ENCODE measurements at regions not wholly inside any gene's neighbourhood (a gene's known extent, or its start where the extent isn't known, plus 50 kb on each side); places are given as distances from the start of the nearest gene placed in this dataset.

DNA sequence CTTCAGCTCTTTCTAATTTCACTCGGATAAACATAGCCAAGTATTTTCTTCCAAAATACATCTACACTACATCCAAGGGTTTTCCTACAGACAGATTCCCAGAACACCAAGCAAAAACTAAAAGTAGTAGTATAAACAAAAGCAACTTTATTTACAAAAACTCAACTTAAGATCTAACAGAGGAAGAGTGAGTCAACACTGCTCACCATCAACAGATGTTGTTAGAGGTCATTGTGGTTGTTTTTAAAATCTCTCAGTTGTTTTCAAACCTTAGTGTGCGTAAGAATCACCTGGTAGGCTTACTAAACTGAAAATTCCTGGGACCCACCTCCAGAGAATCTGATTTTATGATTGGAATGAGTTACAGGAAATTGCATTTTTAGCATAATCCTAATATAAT, 631.7 kb upstream of the SGCG start:
- TF ChIP-seq, protein P1, sequence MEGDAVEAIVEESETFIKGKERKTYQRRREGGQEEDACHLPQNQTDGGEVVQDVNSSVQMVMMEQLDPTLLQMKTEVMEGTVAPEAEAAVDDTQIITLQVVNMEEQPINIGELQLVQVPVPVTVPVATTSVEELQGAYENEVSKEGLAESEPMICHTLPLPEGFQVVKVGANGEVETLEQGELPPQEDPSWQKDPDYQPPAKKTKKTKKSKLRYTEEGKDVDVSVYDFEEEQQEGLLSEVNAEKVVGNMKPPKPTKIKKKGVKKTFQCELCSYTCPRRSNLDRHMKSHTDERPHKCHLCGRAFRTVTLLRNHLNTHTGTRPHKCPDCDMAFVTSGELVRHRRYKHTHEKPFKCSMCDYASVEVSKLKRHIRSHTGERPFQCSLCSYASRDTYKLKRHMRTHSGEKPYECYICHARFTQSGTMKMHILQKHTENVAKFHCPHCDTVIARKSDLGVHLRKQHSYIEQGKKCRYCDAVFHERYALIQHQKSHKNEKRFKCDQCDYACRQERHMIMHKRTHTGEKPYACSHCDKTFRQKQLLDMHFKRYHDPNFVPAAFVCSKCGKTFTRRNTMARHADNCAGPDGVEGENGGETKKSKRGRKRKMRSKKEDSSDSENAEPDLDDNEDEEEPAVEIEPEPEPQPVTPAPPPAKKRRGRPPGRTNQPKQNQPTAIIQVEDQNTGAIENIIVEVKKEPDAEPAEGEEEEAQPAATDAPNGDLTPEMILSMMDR (IDR thresholded peaks at IDR 0.05) = no peak
- TF ChIP-seq EZH2 (IDR thresholded peaks at IDR 0.05; ENCODE audit: borderline replicate concordance, insufficient read depth, low read depth, low read length, poor library complexity, severe bottlenecking) = no peak

All from B cell (primary cell).